ENCODE measurements at regions not wholly inside any gene's neighbourhood (a gene's known extent, or its start where the extent isn't known, plus 50 kb on each side); places are given as distances from the start of the nearest gene placed in this dataset.

DNA sequence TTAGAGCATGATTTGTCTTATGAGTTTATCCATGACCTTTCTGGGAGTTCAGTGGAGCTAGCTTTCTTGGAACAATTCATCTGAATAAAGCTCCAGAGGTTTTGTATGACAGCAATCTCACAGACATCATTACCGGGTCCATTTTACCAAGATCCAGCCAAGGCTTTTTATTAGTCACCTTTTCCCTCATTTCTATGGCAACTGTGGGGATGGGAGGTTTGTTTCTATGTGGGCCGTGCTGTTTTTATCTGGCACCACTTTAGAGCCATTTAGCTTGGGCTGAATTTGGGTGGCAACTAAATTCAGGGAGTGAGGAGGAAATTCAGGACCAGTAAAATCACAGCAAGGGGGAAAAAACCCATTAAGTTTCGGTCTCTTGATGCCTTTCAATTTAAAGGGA, 245.7 kb downstream of the NSG2 start:
- H3K27ac Mint-ChIP-seq = no peak overlapping the region
- H3K4me1 Mint-ChIP-seq = no peaks in the 10 kb centered on the region
- DNase-seq (no peak), ATAC-seq (ENCODE audit: low read depth in 2 of 2) (no peak)
- H3K9me3 Mint-ChIP-seq = peaks cover 2 to 19% (median 13%) of the 10 kb centered on the region in 7 donors
- peaks cover 0 to 9% (median 0%) of the 10 kb centered on the region in 3 donors for H3K27me3 Mint-ChIP-seq
- no peaks in the 10 kb centered on the region for H3K36me3 Mint-ChIP-seq
- no peak overlapping the region for H3K4me3 Mint-ChIP-seq

DNA sequence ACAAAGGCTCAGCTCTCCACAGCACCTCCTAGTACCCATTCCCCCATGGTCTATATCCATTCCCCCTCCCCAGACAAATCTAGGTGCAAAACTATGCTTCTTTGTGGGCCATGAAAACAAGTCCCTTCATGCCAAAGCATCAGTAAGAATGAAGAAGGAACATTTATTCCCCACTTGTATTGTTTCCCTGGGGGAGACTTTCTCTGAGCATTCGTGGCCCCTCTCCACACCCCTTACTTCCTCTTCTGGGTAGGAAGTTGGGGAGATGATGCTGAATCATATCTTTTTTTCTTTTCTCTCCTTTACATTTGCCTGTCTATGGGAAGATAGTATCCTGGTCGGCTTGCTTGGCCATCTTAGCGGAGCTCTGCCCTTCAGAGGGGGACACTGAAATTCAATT, 246.8 kb downstream of the NSG2 start:
- H3K27ac Mint-ChIP-seq = no peak overlapping the region
- H3K4me3 Mint-ChIP-seq = no peak overlapping the region
- H3K36me3 Mint-ChIP-seq = no peaks in the 10 kb centered on the region
- DNase-seq = no peak
- no peaks in the 10 kb centered on the region for H3K4me1 Mint-ChIP-seq
- peaks cover 2 to 19% (median 13%) of the 10 kb centered on the region in 7 donors for H3K9me3 Mint-ChIP-seq
- no peak for ATAC-seq (ENCODE audit: low read depth in 2 of 2)
- peaks cover 0 to 9% (median 0%) of the 10 kb centered on the region in 3 donors for H3K27me3 Mint-ChIP-seq

DNA sequence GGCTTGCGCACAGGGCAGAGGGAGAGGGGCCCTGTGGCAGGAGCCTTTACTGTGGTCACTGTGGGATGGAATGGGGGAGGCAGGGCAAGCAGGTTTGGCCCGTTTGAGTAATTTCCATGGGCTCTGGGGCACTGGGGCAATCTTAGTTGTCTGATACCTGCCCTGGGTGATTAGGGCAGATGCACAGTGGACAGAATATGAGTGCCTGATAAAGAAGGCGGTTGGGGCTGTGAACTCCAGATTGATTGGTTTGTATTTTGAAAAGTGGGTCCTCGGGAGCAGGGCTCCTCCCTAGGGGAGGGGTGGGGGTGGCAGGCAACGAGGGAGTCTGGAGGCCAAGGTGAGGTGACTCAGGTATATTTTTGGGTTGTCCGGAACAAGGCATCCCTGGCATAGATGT, 247.5 kb downstream of the NSG2 start:
- Mint-ChIP-seq H3K4me3 (no peak overlapping the region), H3K4me1 (no peaks in the 10 kb centered on the region), H3K27ac (no peak overlapping the region), H3K36me3 (no peaks in the 10 kb centered on the region), H3K9me3 (peaks cover 2 to 25% (median 15%) of the 10 kb centered on the region in 7 donors), H3K27me3 (peaks cover 0 to 9% (median 0%) of the 10 kb centered on the region in 3 donors)
- ATAC-seq (ENCODE audit: low read depth in 2 of 2) (no peak), DNase-seq (no peak)

DNA sequence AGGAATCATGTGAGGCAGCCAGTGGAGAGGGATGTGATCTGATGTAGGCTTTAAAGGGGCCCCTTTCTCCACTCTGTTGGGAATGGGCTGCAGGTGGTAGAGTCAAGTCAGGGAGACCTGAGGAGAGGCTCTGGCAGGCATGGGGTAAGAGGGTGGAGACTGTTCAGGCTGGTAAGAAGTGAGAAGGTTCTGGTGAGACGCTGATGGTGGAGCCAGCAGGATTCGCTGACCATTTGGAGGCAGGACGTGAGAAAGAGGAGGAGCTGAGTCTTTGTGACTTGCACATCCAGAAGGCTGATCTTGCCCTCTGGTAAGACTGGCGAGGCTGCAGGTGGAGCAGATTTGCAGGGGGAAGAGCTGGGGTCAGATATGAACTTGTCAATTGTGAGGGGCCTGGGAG, 248.0 kb downstream of the NSG2 start:
- Mint-ChIP-seq H3K4me1 (no peaks in the 10 kb centered on the region), H3K4me3 (no peak overlapping the region), H3K36me3 (no peaks in the 10 kb centered on the region), H3K27ac (no peak overlapping the region), H3K9me3 (peaks cover 2 to 30% (median 15%) of the 10 kb centered on the region in 7 donors), H3K27me3 (peaks cover 0 to 9% (median 0%) of the 10 kb centered on the region in 3 donors)
- DNase-seq (no peak), ATAC-seq (ENCODE audit: low read depth in 2 of 2) (no peak)

DNA sequence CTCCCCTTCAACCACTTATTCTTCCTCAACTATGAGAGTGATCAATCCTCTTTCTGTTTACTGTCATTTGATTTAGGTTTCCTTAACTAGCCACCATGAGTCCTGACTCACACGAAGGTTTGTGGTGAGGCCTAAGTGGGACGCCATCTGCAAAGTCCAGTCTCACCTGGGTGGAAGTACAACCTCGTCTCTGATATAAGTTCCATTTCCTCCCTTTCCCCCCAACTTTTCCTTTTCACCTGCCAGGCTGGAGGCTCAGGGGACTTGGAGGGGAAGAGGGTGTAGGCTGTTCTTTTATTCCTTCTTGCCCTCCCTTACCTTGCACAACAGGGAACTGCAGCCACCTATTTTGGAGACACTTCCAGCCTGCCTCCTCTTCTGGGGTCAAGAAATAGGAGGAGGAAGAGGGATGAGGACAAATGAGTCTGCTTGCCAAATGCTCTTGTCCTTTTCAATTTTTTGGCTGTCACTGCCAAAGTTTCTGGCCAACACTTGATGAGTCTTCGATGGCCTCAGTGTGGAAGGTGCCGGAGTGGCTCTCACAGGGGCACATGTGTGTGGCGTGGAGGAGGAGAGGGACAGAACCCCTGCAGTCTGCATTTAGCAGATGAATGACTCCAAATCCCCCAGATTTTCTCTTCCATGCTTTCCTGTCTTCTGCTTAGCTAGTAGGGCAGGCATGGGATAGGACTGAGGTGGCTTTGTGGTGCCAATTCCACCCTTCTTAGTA, 249.6 kb downstream of the NSG2 start:
- Mint-ChIP-seq H3K36me3 (no peaks in the 10 kb centered on the region), H3K4me1 (no peaks in the 10 kb centered on the region), H3K27ac (no peak overlapping the region), H3K9me3 (peaks cover 3 to 30% (median 17%) of the 10 kb centered on the region in 7 donors), H3K27me3 (peaks cover 0 to 9% (median 0%) of the 10 kb centered on the region in 3 donors), H3K4me3 (no peak overlapping the region)
- DNase-seq = no peak
- no peak for ATAC-seq (ENCODE audit: low read depth in 2 of 2)

DNA sequence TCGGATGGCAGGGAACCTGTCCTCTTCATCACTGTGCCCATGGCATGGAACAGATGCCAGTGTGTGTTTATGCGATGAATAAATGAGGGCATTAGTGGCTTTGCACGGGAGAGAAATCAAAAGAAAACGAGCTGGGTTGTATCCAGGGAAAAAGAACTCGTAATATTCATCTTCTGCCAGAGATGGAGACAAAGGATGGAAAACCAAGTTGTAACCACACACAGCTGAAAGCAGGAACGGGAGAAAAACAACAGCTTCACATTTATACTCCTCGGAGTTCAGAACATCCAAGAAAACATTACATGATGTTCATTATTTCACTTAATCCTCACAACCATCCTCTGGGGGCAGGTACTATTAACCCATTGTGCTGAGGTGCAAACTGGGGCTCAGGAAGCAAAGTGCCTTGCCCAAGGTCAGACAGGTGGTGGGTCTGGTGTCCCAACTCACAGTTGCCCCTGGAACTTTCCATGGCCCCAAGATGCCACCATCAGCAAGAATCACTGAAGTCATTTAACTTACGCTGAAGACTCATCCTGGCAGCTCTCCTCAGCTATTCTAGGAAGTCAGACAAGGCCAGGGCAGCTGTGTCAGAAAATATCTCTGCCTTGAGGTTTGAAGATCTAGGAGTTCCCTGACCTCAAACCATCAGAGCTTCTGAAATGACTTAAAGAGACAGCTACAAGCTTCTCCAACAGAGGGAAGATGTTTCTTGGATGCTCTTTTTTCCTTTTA, 250.4 kb downstream of the NSG2 start:
- Mint-ChIP-seq H3K4me3 (no peak overlapping the region), H3K9me3 (peaks cover 3 to 22% (median 15%) of the 10 kb centered on the region in 7 donors), H3K4me1 (no peaks in the 10 kb centered on the region), H3K36me3 (no peaks in the 10 kb centered on the region), H3K27ac (no peak overlapping the region), H3K27me3 (peaks cover 3 to 4% (median 4%) of the 10 kb centered on the region in 3 donors)
- DNase-seq (no peak), ATAC-seq (ENCODE audit: low read depth in 2 of 2) (no peak)

DNA sequence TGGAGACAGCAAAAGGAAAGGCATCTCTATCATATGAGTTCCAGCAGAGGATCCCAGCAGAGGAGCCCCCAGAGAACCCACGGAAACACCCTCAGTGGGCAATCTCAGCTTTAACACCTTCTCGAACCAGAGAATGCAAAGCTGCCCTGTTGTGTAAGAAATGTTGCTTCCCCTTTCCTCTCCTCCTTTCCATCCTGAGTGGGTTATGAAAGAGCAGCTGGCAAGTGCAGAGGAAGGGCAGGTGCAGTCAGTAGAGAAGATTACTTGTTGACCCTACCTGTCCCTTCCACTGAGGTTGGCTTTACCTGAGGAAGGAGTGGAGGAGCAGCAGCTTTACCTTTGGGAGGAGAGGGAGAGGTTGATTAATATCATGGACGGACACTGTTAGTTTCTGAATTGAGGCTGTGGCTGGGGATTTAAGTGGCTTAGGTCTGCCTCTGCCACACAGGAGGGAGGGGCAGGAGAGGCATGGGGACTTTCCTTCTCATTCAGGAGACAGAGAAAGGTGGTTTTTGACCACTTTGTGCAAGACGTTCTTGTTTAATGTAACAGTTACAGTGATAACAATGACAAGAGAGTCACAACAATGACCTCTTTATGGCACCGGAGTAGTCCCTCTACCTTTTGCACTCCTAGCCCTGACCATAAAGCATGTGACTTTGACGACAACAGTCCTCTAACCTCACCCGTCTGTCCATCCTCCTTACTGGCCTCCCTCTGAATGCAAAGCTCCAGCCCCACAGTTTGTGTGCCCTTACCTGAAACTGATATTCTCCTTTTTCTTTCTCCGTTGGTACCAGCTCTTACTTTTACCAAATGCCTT, 254.8 kb downstream of the NSG2 start:
- Mint-ChIP-seq H3K4me1 (no peaks in the 10 kb centered on the region), H3K27ac (no peak overlapping the region), H3K4me3 (no peak overlapping the region), H3K27me3 (peaks cover 4 to 15% (median 12%) of the 10 kb centered on the region in 3 donors), H3K36me3 (no peaks in the 10 kb centered on the region), H3K9me3 (peaks cover 0 to 18% (median 9%) of the 10 kb centered on the region in 7 donors)
- ATAC-seq (ENCODE audit: low read depth in 2 of 2) (no peak), DNase-seq (no peak)

DNA sequence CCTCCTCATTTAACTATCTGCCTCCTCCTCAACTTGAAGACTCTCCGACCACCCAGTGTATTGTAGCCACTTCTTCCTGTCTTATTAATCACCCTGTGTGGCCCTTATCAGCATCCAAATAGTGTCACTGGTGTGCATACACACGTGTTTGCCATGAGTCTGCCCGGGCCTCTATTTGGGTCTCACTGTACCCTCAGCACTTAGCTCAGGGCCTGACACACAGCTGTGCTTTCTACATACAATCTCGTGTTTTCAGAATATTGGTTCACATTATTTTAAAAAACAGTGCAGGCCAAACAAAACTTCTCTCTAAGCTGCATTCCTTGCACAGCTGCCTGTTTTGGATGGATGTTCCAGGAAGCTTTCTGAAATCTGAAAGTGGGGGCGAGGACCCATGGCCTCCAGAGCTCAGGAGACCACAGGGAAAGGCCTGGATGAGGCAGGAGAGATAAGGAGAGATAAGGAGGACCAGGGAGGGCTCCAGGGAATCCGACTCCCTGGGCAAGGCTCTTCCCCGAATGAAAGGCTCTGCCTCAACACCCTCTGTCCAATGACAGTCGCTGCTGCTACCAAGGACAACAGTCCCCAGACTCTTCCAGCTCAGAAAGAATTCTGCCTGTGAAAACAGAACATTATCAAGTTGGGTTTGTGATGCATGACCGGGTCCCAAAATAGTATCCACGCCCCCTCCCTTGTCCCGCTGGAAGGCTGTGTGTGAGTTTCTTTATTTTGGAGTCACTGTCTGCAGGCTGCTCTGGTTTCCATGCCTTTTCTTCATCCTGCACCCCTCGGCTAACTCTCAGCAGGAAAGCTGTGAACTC, 255.6 kb downstream of the NSG2 start:
- Mint-ChIP-seq H3K4me1 (no peaks in the 10 kb centered on the region), H3K4me3 (no peak overlapping the region), H3K9me3 (peaks cover 3 to 18% (median 9%) of the 10 kb centered on the region in 7 donors), H3K27ac (no peak overlapping the region), H3K27me3 (peaks cover 9 to 24% (median 18%) of the 10 kb centered on the region in 3 donors), H3K36me3 (no peaks in the 10 kb centered on the region)
- ATAC-seq (ENCODE audit: low read depth in 2 of 2) (no peak), DNase-seq (no peak)

DNA sequence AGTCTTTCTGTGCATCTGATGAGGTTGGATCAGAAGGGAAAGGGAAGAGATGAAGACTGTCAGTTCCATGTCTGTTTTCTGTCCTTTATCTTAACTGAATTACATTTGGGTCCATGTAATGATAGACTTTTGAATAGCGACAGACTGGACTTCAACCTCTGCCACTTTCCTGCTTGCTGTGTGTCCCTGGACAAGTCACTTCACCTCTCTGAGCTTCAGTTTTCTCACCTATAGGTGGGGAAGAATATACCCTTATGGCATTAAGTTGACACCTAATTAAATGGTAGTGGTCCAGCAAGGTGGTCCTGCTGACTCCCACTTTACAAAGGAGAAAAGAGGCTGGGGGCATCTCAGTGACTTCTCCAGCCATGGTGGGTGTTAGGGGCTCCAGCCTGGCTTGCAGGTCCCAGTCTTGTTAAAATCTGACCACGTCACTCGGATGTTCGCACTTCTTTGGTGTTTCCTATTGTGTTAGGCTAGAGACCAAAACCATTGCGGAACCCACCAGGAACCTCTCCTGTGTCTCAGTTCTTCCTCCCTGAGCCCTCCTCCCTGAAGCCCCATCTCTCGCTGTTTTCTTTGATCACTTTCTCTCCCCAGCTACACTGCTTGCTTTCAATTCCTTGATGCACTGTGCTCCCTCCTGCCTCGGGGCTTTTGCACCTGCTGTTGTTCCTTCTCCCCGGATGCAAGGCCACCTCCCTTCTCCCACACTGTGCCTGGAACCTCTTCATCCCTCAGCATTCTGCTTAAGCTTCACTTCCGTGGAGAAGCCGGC, 256.5 kb downstream of the NSG2 start:
- Mint-ChIP-seq H3K27ac (no peak overlapping the region), H3K4me1 (no peaks in the 10 kb centered on the region), H3K4me3 (no peak overlapping the region), H3K9me3 (peaks cover 3 to 18% (median 9%) of the 10 kb centered on the region in 7 donors), H3K27me3 (peaks cover 17 to 24% (median 18%) of the 10 kb centered on the region in 3 donors), H3K36me3 (no peaks in the 10 kb centered on the region)
- DNase-seq (no peak), ATAC-seq (ENCODE audit: low read depth in 2 of 2) (no peak)

DNA sequence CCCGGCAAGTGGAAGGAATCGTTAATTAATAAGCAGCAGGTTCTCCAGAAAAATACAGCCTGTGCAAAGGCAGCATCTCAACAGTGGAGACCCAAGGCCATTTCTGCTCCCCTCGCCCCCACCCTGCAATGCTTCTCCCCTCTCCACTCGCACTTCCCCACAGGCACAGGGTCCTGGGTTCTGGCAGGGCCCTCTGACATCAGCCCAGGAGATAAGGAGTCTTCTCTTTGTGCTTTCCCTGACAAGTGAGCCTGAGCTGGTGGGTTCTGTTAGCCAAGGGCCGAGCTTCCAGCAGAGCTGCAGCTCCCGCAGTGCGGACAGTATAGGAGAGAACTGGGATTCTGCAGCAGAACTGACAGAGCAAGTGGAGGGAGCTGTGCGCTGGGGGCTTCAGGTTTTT, 257.5 kb downstream of the NSG2 start:
- Mint-ChIP-seq H3K9me3 (peaks cover 3 to 11% (median 7%) of the 10 kb centered on the region in 7 donors), H3K27me3 (peaks cover 17 to 24% (median 18%) of the 10 kb centered on the region in 3 donors), H3K36me3 (no peaks in the 10 kb centered on the region), H3K27ac (no peak overlapping the region), H3K4me1 (no peaks in the 10 kb centered on the region), H3K4me3 (no peak overlapping the region)
- ATAC-seq (ENCODE audit: low read depth in 2 of 2) = no peak
- no peak for DNase-seq

DNA sequence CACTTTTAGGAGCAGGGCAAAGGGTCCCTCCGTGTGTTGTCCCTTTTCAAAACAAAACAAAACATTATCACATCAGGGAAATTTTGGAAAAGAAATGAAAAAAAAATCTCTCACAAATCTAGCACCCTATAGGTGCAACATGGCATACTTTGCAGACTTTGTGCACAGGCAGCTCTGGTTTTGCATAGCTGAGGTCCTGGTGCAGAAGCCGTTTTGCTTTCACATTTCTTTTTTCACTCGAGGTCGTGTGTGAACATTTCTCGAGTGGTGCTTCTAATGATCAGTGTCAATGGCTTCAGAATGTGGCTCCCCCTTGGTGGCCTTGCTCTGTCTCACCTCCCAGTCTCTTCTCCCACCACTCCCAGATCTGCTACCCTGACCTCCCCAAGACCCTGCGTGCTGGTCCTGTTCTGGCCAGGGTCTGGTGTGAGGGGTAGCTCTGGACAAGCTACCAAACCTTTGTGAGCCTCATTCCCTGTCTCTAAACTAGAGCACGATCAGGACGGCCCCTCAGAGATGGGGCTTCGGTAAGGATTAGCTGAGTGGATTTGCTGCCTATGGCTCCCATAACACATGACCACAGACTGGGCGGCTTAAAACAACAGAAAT, 258.0 kb downstream of the NSG2 start:
- H3K27ac Mint-ChIP-seq = no peak overlapping the region
- H3K27me3 Mint-ChIP-seq = peaks cover 17 to 24% (median 18%) of the 10 kb centered on the region in 3 donors
- DNase-seq = no peak
- no peaks in the 10 kb centered on the region for H3K36me3 Mint-ChIP-seq
- H3K9me3 Mint-ChIP-seq = peaks cover 3 to 7% (median 5%) of the 10 kb centered on the region in 7 donors
- H3K4me1 Mint-ChIP-seq = no peaks in the 10 kb centered on the region
- no peak overlapping the region for H3K4me3 Mint-ChIP-seq
- ATAC-seq (ENCODE audit: low read depth in 2 of 2) = no peak

DNA sequence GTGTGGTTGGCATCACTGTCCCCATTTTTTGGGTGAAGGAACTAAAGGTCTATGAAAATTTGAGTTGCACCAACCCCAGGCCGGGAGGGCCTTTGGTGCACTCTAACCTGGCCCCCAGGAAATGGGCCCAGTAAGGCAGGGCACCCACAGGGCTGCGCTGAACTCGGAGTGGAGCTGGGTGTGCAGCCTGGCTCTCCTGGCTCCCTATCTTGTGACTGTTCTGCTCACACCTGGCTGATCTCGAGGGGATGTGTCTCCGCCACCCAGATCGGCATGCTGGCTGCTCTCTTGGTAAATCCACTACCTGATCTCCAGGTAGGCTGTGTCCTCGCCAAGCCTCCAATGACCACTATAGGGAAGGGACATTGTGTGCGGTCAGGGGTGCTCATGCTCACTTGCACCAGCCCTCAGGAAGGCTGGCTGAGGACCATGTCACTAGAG, 259.8 kb downstream of the NSG2 start:
- ATAC-seq (ENCODE audit: low read depth in 2 of 2) (no peak), DNase-seq (no peak)
- no peaks in the 10 kb centered on the region for H3K36me3 Mint-ChIP-seq
- H3K27ac Mint-ChIP-seq = no peak overlapping the region
- peaks cover 0 to 5% (median 0%) of the 10 kb centered on the region in 7 donors for H3K9me3 Mint-ChIP-seq
- H3K4me1 Mint-ChIP-seq = no peaks in the 10 kb centered on the region
- H3K4me3 Mint-ChIP-seq = no peak overlapping the region
- peaks cover 22 to 37% (median 33%) of the 10 kb centered on the region in 3 donors for H3K27me3 Mint-ChIP-seq

Measured in naive B cell (primary cell).